ENCODE measurements at regions not wholly inside any gene's neighbourhood (a gene's known extent, or its start where the extent isn't known, plus 50 kb on each side); places are given as distances from the start of the nearest gene placed in this dataset.
A peak's percentile ranks its signal among the peaks of the same experiment; 100 is the strongest.

GRCh38 chr3:194215392-194215791, 79.4 kb downstream of the HES1 start:
- Histone ChIP-seq H3K36me3 (no peaks in the 10 kb centered on the region), H3K9me3 (no peaks in the 10 kb centered on the region), H3K4me1 (peaks cover 8 to 12% (median 10%) of the 10 kb centered on the region in 4 donors), H3K27me3 (no peaks in the 10 kb centered on the region), H3K4me3 (no peak overlapping the region), H3K27ac (no peak overlapping the region)
- 62 to 73% (median 63%) methylated on average over 6 of the region's 6 CpGs for WGBS, 5 donors
- TF ChIP-seq CTCF (IDR thresholded peaks at IDR 0.05): no peak
- TF ChIP-seq POLR2AphosphoS5 (IDR thresholded peaks at IDR 0.05): no peak
- no peak for TF ChIP-seq POLR2A (IDR thresholded peaks at IDR 0.05)
- no peak for TF ChIP-seq EP300 (IDR thresholded peaks at IDR 0.05)
- DNase-seq: no peak
- intact Hi-C loops (cut with DNase I; ENCODE audit: low total_unique reads): no loop called here

- Histone ChIP-seq H3K4me1 (peaks cover 0 to 1% (median under 1%) of the 10 kb centered on the region in 4 donors), H3K27ac (no peak overlapping the region), H3K27me3 (no peaks in the 10 kb centered on the region), H3K36me3 (no peaks in the 10 kb centered on the region), H3K4me3 (no peak overlapping the region), H3K9me3 (no peaks in the 10 kb centered on the region)
- intact Hi-C loops (cut with DNase I; ENCODE audit: low total_unique reads): no loop called here
- TF ChIP-seq CTCF (IDR thresholded peaks at IDR 0.05) (no peak), EP300 (IDR thresholded peaks at IDR 0.05) (no peak), POLR2AphosphoS5 (IDR thresholded peaks at IDR 0.05) (no peak), POLR2A (IDR thresholded peaks at IDR 0.05) (no peak)
- peak in 1 of 2 donors; percentile 59 for DNase-seq
- WGBS, 5 donors: 61 to 74% (median 65%) methylated on average over 13 of the region's 13 CpGs
Observed at GRCh38 chr3:194218646-194219453, 82.9 kb downstream of the HES1 start.

GRCh38 chr3:194219826-194220410, 84.0 kb downstream of the HES1 start:
- Histone ChIP-seq H3K27ac (no peak overlapping the region), H3K27me3 (peaks cover 0 to 2% (median 0%) of the 10 kb centered on the region in 3 donors), H3K4me1 (peaks cover 3 to 11% (median 11%) of the 10 kb centered on the region in 4 donors), H3K9me3 (no peaks in the 10 kb centered on the region), H3K4me3 (no peak overlapping the region), H3K36me3 (no peaks in the 10 kb centered on the region)
- TF ChIP-seq CTCF (IDR thresholded peaks at IDR 0.05) (no peak), POLR2A (IDR thresholded peaks at IDR 0.05) (no peak), POLR2AphosphoS5 (IDR thresholded peaks at IDR 0.05) (no peak), EP300 (IDR thresholded peaks at IDR 0.05) (no peak)
- DNase-seq: no peak
- 89 to 96% (median 92%) methylated on average over 10 of the region's 10 CpGs for WGBS, 5 donors
- intact Hi-C loops (cut with DNase I; ENCODE audit: low total_unique reads): no loop called here

GRCh38 chr3:194220901-194221326, 85.0 kb downstream of the HES1 start:
- WGBS, 5 donors: 92 to 96% (median 94%) methylated on average over 8 of the region's 8 CpGs
- H3K4me1 ChIP-seq: peaks cover 7 to 17% (median 16%) of the 10 kb centered on the region in 4 donors
- H3K9me3 ChIP-seq: no peaks in the 10 kb centered on the region
- no peak for DNase-seq
- H3K4me3 ChIP-seq: no peak overlapping the region
- H3K27ac ChIP-seq: no peak overlapping the region
- peaks cover 0 to 11% (median 0%) of the 10 kb centered on the region in 3 donors for H3K27me3 ChIP-seq
- H3K36me3 ChIP-seq: no peaks in the 10 kb centered on the region
- TF ChIP-seq POLR2A (IDR thresholded peaks at IDR 0.05) (no peak), EP300 (IDR thresholded peaks at IDR 0.05) (no peak)
- intact Hi-C loops (cut with DNase I; ENCODE audit: low total_unique reads): no loop called here
